NCI-H2196 (cell line): ENCODE measurements at regions not wholly inside any gene's neighbourhood (a gene's known extent, or its start where the extent isn't known, plus 50 kb on each side); places are given as distances from the start of the nearest gene placed in this dataset.
"Not testable (repeated sequence)": the region's sequence is repeated elsewhere in the genome, so short reads cannot be mapped to it uniquely, and the experiment has no call there.

ENCODE experiments used
- DNase-seq: peaks from one replicate; lab custom pipeline; 2025; ENCODE audit not compliant: unreplicated experiment; lab: John Stamatoyannopoulos, UW

GRCh38 chr21:28104346-28104745, 888.3 kb downstream of the LTN1 start:
- no peak for DNase-seq

DNA sequence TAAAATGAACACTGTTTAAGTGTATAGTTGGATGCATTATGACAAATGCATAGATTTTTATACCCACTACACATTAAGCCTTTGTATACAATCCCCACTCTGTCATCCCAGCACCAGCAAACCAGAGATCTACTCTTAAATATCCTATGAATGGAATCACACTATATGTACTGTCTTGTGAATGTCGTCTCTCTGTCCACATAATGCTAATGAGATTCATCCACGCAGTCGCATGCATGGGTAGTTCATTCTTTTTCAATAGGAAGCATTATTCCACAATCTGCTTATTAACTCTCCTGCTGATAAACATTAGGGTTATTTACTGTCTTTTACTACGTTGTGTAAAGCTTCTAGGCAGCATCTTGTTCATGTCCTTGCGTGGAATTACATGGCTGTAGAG, 892.3 kb downstream of the LTN1 start:
- DNase-seq, result no peak

DNA sequence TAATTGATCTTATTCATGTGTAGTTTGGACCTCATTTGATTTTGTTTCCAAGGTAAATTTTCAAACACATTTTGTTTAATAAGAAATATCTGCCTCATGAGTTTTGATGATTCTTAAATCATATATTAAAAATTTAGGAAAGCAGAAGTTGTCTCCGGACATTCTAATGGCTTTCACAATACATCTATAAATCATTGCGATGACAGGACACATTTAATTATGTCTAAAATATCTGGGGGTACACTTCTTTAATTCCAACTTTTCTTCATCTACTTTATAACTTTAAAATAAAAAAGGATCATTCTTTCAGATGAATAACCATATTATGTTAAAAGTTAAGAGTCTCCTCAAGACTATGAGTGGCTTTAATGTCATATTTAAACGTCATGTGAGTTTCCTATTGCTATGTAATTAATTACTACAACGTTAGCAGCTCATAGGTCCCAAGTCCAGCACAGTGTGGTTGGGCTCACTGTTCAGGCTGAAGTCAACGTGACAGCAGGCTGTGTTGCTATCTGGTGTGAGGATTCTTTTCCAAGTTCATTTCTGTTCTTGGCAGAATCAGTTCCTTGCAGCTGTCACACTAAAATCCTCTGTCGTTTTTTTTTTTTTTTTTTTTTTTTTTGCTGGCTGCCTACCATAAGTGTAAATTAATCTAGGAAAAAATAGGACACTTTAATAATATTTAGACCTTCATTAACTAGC, 893.5 kb downstream of the LTN1 start:
- DNase-seq, result no peak

GRCh38 chr21:28091466-28091865, 901.2 kb downstream of the LTN1 start:
- DNase-seq, result no peak

- no peak for DNase-seq
Observed at GRCh38 chr21:28090546-28090945, 902.1 kb downstream of the LTN1 start.

- DNase-seq, result no peak
Observed at GRCh38 chr21:28089599-28090441, 902.9 kb downstream of the LTN1 start.

GRCh38 chr21:28086861-28087581, 905.7 kb downstream of the LTN1 start:
- no peak for DNase-seq

GRCh38 chr21:28084951-28085350, 907.7 kb downstream of the LTN1 start:
- DNase-seq, result no peak

DNA sequence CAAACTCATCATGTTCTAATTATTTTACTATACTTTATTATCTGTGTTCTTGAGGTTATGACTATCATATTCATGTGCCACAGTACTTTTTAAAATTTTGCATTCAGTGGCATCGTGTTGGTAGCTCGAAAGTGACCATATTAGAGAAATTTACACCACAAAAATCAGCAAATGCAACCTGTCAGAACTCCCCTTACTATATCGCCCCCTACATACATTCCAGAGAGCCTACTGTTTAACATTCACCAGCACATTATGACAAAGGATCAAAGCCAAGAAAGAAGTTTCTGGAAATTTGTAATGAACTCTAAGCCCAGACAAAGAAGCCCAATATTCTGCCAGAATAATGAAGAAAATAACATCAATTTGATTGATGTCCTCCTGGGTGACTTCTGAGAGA, 909.3 kb downstream of the LTN1 start:
- no peak for DNase-seq

- no peak for DNase-seq
Observed at GRCh38 chr21:28078126-28078525, 914.6 kb downstream of the LTN1 start.

DNA sequence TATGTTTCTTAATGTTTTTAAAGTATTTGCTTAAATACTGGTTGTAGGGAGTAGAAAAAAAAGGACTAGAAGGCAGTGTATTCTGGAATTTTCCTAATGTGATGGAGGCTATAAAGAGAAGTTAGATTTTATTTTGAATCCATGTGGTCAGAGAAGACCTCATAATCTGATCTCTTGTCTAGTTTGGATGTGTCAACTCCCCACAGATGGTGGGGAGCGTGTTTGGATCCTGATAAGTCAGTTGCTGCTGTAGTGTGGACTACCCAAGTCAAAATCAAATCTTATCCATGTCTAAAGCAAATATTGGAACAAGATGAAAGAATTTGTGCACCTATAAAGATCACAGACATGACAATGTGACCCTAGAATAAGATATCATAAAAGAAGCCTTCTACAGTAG, 918.0 kb downstream of the LTN1 start:
- DNase-seq, result no peak

DNA sequence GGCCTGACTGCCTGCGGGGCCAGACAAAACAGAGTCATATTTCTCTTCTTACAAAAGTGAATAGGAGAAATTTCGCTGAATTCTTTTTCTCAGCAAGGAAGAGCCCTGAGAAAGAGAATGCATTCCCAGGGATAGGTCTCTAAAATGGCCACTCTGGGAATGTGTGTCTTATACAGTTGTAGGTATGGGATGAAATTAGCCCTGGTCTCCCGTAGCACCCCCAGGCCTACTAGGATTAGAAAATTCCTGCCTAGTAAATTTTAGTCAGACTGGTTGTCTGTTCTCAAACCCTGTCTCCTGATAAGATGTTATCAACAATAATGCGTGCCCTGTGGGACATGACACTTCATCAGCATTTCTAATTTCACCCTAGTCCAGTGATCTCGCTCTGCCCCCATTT, 920.1 kb downstream of the LTN1 start:
- DNase-seq, result no peak

- no peak for DNase-seq
Observed at GRCh38 chr21:28069450-28069923, 923.2 kb downstream of the LTN1 start.

DNA sequence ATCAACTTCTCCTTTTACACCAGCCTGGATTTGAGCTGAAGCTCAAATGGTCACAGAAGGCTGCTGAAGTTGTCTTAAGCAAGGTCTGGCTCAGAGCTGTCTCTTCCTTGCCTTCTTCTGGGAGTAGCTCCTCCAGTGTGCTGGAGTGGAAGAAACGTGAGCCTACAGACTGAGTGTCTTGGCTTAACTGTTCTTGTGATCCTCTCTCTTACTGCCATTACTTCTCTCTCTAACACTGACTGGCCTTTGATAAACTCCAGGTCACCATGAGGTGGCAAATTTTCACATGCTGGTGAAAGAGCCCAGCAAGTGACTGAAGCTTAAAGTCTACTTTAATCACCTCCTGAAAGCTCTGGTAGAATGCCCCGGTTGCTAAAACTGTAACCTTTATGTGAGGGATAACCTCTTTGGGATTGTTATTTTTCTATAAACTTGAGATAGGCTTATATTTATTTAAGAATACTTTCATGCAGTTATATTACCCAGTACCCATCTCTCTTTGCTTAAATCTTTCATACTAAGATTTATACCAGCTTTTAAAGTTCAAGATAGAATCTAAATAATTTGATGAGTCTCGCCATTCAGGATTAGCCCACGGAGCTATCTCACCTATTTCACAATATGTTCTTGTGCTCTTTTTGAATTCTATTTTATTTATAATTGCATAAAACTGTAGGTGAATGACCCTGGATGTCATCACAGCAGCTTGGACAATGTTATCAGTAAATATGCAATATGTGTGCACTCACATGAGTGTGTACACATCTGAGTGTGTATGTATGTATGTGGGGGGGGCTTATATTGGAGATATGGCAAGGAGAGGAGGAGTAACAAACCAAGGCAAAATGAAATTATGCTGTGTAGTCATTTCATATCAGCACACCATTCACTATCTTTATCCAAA, 924.0 kb downstream of the LTN1 start:
- DNase-seq, result no peak

DNA sequence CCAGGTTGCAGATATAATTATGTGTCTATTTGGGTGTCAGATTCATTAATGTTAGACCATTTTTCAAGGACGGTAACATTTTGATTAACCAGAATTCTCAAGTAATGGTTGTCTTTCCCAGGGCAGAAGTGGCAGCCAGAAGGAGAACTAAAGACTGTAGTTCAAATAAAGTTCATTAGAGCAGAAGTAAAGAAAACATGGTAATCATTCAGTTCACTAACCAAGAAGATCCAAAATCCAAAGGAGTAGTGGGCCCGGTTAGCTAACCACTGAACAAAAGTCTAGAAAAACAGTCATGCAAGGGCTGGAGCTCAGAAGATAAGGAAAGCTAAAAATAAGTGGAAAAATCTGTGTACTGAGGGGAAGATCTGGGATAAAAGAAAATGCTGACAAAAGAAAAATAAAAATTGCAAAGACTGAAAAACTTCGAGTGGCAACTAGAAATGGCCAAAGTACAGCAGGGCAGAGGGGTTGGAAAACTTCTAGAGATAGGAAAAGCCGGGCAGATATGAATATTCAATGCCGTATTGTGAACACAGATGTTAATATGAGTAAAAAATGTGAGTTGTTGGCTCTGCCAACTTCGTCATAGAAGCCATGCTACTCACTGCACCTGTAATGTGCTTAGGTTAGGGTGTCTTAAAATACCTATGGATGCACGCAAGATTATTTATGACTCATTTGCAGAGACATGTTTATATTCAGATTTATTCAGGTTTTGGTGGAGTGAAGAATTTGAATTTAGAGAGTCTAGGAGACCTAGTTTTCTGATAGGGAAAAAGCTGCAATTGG, 925.9 kb downstream of the LTN1 start:
- DNase-seq, result no peak

- no peak for DNase-seq
Observed at GRCh38 chr21:28066076-28066475, 926.6 kb downstream of the LTN1 start.

DNA sequence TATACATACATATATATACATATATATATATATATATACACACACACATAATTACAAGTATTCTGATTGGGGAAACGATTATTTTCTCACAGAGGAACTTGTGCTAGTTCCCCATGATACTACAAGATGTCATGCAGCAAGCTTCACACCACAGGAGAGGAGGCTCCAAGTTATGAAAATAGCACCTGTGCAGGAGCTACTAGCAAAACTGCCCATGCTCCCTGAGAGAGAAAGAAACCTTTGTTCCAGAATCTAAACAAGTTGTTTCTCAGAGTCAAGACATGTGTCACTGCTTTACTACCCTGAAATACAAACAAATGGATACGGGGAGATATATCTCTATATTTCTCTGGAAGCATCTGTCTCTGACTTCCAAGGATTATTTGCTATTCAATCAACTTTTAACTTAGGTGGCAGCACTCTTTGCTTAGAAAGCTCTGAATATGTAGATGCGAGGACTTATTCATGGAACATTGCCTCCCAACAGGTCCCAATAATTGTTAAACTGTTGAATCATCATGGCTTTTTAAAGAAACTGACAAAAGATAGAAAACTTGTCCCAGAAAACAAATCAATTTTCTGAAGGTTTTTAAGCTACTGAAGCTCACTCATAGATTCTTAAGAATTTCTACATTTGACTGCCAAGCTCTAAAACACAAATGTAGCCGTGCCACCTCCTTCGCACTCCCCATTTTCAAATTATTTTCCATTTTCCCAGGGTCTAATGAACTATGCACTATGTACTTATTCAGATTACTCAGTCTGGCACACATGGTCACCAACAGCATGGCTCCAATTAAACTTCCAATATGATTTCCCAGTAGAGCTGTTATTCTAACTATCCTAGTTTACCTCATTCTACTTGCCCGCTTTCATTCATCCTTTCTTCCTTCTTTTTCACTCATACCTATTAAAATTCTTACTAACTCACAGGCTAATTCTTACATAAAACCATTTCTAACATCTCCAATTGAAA, 929.1 kb downstream of the LTN1 start:
- no peak for DNase-seq

- not testable (repeated sequence) for DNase-seq
Observed at GRCh38 chr21:28052956-28053355, 939.7 kb downstream of the LTN1 start.

- not testable (repeated sequence) for DNase-seq
Observed at GRCh38 chr21:28051649-28052048, 941.0 kb downstream of the LTN1 start.
